HG02763 (cell line): ENCODE measurements at regions not wholly inside any gene's neighbourhood (a gene's known extent, or its start where the extent isn't known, plus 50 kb on each side); places are given as distances from the start of the nearest gene placed in this dataset.
A peak's percentile ranks its signal among the peaks of the same experiment; 100 is the strongest.

Source experiments
- ATAC-seq: cut with Tn5 transposase; IDR thresholded peaks from one replicate; pipeline ENCODE4 v1.9.1; 2021; ENCODE audit warnings: mild to moderate bottlenecking, moderate library complexity; ENCODE audit not compliant: unreplicated experiment

DNA sequence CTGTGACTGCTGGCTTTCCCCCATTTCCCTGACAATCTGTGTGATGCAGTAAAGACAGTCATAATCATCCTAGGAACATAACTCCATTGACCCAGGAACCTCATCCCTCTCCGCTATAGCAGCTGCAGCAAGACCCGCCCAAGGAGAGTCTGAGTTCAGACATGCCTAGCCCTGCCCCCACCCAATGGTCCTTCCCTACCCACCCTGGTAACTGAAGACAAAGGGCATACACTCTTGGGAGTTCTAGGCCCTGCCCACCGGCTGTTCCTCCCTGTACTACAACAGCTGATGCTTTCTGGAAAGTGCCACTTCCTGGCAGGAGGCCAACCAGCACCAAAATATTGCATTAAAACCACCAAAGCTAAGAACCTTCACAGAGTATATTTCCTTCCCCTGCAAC lies 1035.6 kb downstream of the C4orf33 start:
- no peak for ATAC-seq

- no peak for ATAC-seq
Observed at GRCh38 chr4:130141651-130142050, 1045.7 kb downstream of the C4orf33 start.

DNA sequence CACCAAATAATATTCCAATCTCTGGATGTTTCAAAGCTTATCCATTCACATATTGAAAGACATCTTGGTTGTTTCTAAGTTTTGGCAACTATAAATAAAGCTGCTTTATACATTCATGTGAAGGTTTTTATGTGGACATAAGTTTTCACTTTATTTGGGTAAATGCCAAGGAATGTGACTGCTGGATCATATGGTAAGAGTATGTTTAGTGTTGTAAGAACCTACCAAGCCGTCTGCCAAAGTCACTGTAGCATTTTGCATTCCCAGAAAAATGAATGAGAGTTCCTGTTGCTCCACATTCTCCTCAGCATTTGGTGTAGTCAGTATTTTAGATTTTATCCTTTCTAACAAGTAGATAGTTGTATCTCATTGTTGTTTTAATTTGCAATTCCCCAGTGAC lies 1047.7 kb downstream of the C4orf33 start:
- no peak for ATAC-seq

- no peak for ATAC-seq
Observed at GRCh38 chr4:130146773-130147172, 1050.8 kb downstream of the C4orf33 start.

DNA sequence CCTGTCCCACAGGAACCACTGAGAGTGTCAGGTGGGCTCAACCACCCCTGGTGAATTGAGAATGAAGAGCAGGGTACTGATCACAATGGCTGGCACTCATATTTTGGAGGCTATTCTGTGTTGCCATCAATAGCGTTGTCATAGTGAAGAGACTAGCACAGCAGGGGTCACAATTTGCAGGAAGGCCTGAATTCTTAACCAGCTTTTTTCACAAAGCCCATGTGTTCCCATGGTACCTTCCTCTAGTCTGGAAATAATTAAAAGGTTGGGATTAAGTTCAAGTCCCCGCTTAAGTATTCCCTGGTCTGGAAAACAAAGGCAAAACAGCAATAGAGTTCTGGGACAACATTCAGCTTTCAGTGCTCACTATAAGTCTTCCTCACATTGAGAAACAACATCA lies 1051.7 kb downstream of the C4orf33 start:
- ATAC-seq = no peak

DNA sequence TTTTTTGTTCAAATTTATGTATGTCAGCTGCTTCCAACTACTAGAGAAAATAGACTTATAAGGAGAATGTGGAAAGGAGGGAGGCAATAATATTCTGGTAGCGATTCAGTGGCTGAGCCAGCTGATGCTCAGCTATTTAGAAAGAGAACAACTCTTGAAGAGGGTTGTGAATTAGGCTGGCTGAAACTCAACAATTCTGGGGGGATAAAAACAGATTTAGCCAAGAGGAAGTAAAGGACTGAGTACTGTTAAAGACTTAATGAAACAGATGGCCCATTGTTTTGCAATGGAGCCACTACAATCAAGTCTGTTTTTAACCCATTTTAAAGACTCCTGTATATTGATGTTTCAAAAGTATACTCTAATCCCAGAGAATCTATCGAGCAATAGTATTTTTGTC lies 1058.9 kb downstream of the C4orf33 start:
- ATAC-seq = no peak

DNA sequence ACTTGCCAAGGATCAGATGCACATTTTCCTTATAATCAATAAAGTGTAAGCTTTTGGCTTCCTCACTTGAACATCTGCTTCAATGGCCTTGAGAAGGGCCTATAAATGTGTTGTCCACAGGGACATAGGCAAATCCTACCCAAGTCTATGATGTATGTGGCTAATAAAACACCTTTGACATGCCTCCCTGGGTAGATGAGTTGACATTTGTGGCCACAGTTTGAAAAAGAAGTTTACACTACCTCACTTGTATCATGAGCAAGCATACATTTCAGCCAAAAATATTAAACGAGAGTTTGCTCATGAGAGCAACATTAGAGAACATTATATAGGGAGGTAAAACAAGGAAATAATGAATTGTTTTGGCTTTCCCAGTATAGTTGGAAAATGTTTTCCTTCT lies 1067.7 kb downstream of the C4orf33 start:
- no peak for ATAC-seq

DNA sequence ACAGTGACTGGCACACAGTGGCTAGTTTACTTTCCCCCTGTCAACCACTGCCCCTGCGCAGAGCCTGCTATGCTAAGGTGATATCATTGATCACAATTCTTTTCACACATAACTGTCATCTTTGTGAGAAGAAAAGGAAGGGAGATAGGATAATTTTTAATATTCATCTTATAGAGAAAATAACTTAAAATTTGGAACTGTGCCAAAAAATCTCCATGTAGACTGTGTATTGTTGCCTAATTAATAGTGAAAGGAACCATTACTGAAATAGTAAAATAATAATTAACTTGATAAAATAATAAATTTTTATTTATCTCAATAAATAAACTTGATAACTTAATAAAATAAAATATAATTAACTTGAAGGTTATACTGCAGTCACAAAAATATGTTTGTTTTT lies 1069.4 kb downstream of the C4orf33 start:
- ATAC-seq = no peak

- ATAC-seq = no peak
Observed at GRCh38 chr4:130172156-130172555, 1076.2 kb downstream of the C4orf33 start.

GRCh38 chr4:130178106-130178505 lies 1082.2 kb downstream of the C4orf33 start:
- no peak for ATAC-seq

DNA sequence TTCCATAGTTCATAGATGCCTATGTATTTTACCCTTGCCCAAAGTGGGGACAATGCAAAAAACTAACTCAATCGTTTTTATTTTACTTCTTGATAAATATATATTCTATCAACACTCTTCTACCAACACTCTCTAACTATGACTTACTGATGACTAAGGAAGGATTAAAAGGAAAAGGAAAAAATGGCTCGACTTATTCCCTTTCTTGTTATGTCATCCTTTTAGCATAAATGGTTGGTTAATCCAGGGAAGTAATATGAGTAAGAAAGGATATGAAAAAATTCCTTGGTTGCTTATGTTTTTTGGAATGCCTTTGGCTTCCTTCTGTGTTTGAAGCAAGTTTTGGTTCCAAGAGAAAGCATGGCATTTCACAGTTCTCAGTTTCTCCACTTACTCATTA lies 1087.1 kb downstream of the C4orf33 start:
- ATAC-seq = no peak

GRCh38 chr4:130183766-130184165 lies 1087.8 kb downstream of the C4orf33 start:
- no peak for ATAC-seq

DNA sequence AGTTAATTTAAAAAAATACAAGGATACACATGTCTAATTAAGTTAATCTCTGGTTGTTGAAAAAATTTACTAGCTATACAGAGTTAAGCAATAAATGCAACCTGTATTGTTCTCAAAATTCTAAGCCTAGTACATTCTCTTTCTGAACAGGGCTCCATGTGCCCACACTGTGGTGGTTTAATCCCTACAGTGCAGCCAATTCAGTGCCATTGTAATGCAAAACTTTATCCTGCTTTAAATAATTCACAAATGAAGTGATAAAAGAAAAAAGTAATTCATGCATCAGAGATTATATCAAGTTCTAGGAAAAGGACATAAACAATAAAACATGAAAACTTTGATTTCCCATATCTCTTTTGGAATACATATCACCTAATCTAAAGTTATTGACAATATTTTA lies 1089.2 kb downstream of the C4orf33 start:
- ATAC-seq = no peak

GRCh38 chr4:130186931-130187330 lies 1091.0 kb downstream of the C4orf33 start:
- no peak for ATAC-seq

DNA sequence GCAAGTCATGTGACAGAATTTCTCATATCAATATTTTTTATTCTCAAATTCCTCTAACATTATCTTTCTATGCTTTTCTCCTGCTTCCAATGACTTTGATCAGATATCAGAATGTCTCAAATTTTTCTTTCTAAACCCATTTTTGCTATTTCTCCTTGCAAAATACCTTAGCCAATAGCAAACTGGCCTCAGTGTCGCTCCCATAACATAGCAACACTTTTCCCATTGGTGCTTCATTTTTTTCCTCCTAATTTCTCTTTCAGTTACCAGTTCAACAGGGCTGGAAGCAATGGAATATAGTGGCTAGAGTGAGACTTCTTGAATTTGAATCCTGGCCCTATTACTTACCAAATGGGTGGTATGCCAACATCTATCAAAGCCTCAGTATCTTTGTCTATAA lies 1091.6 kb downstream of the C4orf33 start:
- no peak for ATAC-seq

DNA sequence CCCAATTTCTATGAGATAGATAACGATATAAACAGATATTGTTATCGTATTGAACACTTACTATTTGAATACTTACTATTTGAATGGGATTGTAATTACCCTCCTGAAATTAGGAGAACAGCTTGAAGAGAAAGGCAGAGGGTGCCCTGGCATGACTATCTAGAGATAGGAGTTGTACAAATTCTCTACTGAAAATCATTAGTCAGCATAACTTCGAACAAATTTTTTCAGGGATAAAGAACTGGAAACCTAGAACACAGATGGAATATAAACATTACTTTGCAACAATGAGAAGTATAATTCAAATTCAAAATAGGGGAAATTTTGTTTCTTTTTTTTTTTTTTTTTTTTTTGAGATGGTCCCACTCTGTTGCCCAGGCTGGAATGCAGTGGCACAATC lies 1096.8 kb downstream of the C4orf33 start:
- ATAC-seq = no peak

GRCh38 chr4:130197946-130198345 lies 1102.0 kb downstream of the C4orf33 start:
- no peak for ATAC-seq

DNA sequence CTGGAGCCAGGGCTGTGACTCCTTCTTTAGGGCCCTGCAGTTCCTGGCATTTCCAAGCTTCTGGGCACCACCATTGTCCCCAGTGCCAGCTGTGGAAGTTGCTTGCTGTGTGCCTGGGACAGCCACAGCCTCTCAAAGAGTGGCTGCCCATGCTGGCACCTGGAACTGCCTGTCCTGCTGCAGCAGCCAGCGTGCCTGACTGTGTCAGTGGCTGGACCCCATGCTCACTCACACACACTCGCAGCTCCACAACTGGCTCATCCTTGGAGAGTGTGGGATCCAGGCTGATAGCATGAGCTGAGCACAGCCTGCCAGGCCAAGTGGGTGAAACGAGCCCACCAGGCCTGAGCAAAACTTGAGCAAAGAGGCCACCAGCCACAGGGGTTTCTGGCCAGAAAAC lies 1107.6 kb downstream of the C4orf33 start:
- ATAC-seq = no peak

DNA sequence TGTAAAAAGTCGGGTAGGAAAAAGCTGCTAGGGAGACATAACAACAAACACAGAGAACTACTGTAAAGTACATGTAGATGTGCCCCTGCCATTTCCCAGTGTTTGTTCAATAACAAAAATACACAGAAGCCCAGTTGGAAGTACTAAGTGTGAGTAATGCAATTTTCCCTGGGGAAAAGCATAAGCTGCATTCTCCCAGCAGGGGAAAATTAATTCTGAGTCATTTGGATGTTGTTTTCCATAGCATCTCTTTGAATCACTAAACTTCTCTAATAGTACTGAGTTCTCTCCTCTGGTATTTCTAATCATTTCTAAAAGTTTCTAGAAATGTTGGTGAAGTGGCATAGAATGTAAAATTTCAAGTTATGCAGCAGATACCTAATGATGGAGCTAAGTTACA lies 1114.9 kb downstream of the C4orf33 start:
- no peak for ATAC-seq

DNA sequence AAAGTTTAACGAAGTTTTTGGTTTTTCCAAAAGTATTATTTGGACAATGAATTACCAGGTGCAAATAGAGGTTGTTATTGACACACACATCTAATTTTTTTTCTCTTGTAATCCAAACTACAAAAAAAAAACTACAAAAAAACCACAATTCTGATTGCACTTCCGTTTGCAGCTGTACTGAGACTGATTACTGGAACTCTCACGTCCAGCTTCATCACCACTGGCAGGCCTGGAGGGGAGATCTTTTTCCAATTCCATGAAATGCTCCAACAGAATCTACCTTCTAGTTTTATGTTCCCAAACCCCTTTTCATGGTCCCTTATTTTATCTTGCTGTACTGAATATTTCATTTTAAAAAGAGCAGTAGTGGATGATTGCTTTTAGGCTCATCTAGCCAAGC lies 1118.3 kb downstream of the C4orf33 start:
- ATAC-seq = no peak

- ATAC-seq = peak; percentile 100
Observed at GRCh38 chr4:130233377-130234047, 1137.6 kb downstream of the C4orf33 start.

DNA sequence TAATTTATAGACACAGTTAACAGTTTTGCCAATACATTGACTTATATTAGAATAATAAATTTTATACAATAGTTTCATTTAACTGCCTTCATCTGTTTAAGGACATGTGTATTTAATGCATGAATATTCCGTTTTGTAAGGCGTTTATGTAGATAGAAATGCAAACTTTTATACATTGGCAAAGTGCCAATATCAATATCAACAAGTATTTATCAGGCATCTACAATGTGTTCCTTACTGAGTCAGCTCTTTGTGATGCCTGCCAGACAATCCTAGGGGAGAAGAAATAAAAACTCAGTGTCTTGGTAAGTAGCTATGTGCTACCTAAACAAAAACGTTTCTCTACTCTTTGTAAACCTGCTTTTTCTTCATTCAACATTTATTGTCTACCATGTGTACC lies 1142.2 kb downstream of the C4orf33 start:
- ATAC-seq = no peak

- no peak for ATAC-seq
Observed at GRCh38 chr4:130249002-130249401, 1153.0 kb downstream of the C4orf33 start.
